Astrocyte of the cerebellum (primary cell): ENCODE measurements at regions not wholly inside any gene's neighbourhood (a gene's known extent, or its start where the extent isn't known, plus 50 kb on each side); places are given as distances from the start of the nearest gene placed in this dataset.

Experiments used
- DNase-seq: peaks from one replicate; pipeline ENCODE4 v3.0.0-alpha.2; 2011; ENCODE audit warnings: low read depth
- H3K4me3 ChIP-seq: 2 replicates; pipeline ENCODE4 v1.5.1; 2011; ENCODE audit warnings: mild to moderate bottlenecking, low read depth, low read length, moderate library complexity
- CTCF ChIP-seq: IDR thresholded peaks from 2 replicates; pipeline ENCODE4 v1.5.1; 2012; ENCODE audit warnings: low read length, low read depth, moderate library complexity, mild to moderate bottlenecking; ENCODE audit errors: missing control alignments
- in situ Hi-C: cut with HindIII; loops from 2 replicates; pipeline ENCODE4 v1.10.0; 2017; ENCODE audit warnings: low sequenced_read_pairs

GRCh38 chr5:89842531-89842930 lies 567.0 kb downstream of the CETN3 start:
- no peak for TF ChIP-seq CTCF
- no peak overlapping the region for H3K4me3 ChIP-seq
- in situ Hi-C loops: no loop called here
- DNase-seq: peak; percentile 8

- in situ Hi-C loops: no loop called here
- H3K4me3 ChIP-seq: no peak overlapping the region
- no peak for TF ChIP-seq CTCF
- no peak for DNase-seq
These were observed 568.6 kb downstream of the CETN3 start for GRCh38 chr5:89840906-89841305.

GRCh38 chr5:89830691-89831090 lies 578.9 kb downstream of the CETN3 start:
- in situ Hi-C loops: no loop called here
- TF ChIP-seq CTCF: no peak
- H3K4me3 ChIP-seq: no peak overlapping the region
- DNase-seq: no peak

- DNase-seq: no peak
- H3K4me3 ChIP-seq: no peak overlapping the region
- in situ Hi-C loops: no loop called here
- no peak for TF ChIP-seq CTCF
These were observed 581.6 kb downstream of the CETN3 start for GRCh38 chr5:89827960-89828359.

- no peak for TF ChIP-seq CTCF
- in situ Hi-C loops: no loop called here
- H3K4me3 ChIP-seq: no peak overlapping the region
- no peak for DNase-seq
These were observed 582.2 kb downstream of the CETN3 start for GRCh38 chr5:89827359-89827758.

GRCh38 chr5:89826938-89827337 lies 582.6 kb downstream of the CETN3 start:
- no peak for DNase-seq
- in situ Hi-C loops: no loop called here
- H3K4me3 ChIP-seq: no peak overlapping the region
- no peak for TF ChIP-seq CTCF

- no peak for TF ChIP-seq CTCF
- no peak for DNase-seq
- in situ Hi-C loops: no loop called here
- H3K4me3 ChIP-seq: no peak overlapping the region
These were observed 586.5 kb downstream of the CETN3 start for GRCh38 chr5:89823046-89823445.
